ENCODE measurements at regions not wholly inside any gene's neighbourhood (a gene's known extent, or its start where the extent isn't known, plus 50 kb on each side); places are given as distances from the start of the nearest gene placed in this dataset.

GRCh38 chr5:130966990-130967525, 198.0 kb downstream of the HINT1 start:
- POLR2A ChIA-PET = no interaction called here
- CTCF ChIA-PET = interaction anchor here (0.6 kb wide), 1 partner anchor 735 kb away, joined by 3 read pairs; no protein-coding TSS in a partner anchor
- H3K4me3 Mint-ChIP-seq = no peak overlapping the region

DNA sequence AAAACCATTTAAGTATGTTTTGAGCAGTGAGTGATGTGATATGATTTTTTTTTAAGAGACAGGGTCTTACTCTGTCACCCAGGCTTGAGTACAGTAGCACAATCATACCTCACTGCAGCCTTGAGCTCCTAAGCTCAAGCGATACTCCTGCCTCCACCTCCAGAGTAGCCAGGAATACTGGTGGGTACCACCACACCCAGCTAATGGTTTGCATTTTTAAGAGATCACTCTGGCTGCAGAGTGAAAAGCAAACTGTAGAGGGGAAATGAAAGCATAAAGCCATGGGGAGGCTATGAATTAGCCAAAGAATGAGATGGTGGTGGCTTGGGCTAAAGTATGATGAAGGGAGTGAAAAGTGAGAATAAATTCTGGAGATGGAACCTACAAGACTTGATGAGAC, 199.1 kb downstream of the HINT1 start:
- ATAC-seq (no peak), DNase-seq (no peak)
- TF ChIP-seq, protein P1, sequence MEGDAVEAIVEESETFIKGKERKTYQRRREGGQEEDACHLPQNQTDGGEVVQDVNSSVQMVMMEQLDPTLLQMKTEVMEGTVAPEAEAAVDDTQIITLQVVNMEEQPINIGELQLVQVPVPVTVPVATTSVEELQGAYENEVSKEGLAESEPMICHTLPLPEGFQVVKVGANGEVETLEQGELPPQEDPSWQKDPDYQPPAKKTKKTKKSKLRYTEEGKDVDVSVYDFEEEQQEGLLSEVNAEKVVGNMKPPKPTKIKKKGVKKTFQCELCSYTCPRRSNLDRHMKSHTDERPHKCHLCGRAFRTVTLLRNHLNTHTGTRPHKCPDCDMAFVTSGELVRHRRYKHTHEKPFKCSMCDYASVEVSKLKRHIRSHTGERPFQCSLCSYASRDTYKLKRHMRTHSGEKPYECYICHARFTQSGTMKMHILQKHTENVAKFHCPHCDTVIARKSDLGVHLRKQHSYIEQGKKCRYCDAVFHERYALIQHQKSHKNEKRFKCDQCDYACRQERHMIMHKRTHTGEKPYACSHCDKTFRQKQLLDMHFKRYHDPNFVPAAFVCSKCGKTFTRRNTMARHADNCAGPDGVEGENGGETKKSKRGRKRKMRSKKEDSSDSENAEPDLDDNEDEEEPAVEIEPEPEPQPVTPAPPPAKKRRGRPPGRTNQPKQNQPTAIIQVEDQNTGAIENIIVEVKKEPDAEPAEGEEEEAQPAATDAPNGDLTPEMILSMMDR (IDR thresholded peaks at IDR 0.05) = no peak
- Mint-ChIP-seq H3K4me1 (ENCODE audit: low read depth) (no peaks in the 10 kb centered on the region), H3K9me3 (peaks cover 10% of the 10 kb centered on the region), H3K36me3 (ENCODE audit: low read depth) (no peaks in the 10 kb centered on the region), H3K27me3 (no peaks in the 10 kb centered on the region), H3K4me3 (no peak overlapping the region), H3K27ac (no peak overlapping the region)
- intact Hi-C loops (cut with micrococcal nuclease) = no loop called here
- CTCF ChIA-PET = no interaction called here
- POLR2A ChIA-PET = no interaction called here

More at GRCh38 chr5:130966990-130967525, 198.0 kb downstream of the HINT1 start:
- TF ChIP-seq, protein P1 (IDR thresholded peaks at IDR 0.05) = no peak
- Mint-ChIP-seq H3K4me1 (ENCODE audit: low read depth) (no peaks in the 10 kb centered on the region), H3K36me3 (ENCODE audit: low read depth) (no peaks in the 10 kb centered on the region), H3K9me3 (peaks cover 7% of the 10 kb centered on the region), H3K27ac (no peak overlapping the region), H3K27me3 (no peaks in the 10 kb centered on the region)
- ATAC-seq (no peak), DNase-seq (no peak)
- intact Hi-C loops (cut with micrococcal nuclease) = no loop called here

- TF ChIP-seq, protein P1 (IDR thresholded peaks at IDR 0.05) = no peak
- no peak for ATAC-seq
- Mint-ChIP-seq H3K27me3 (no peaks in the 10 kb centered on the region), H3K4me1 (ENCODE audit: low read depth) (no peaks in the 10 kb centered on the region), H3K36me3 (ENCODE audit: low read depth) (no peaks in the 10 kb centered on the region), H3K9me3 (peaks cover 10% of the 10 kb centered on the region), H3K4me3 (no peak overlapping the region), H3K27ac (no peak overlapping the region)
- DNase-seq = no peak
- CTCF ChIA-PET = no interaction called here
- intact Hi-C loops (cut with micrococcal nuclease) = no loop called here
- POLR2A ChIA-PET = no interaction called here
Observed at GRCh38 chr5:130965360-130965759, 199.7 kb downstream of the HINT1 start.

GRCh38 chr5:130964231-130965202, 200.5 kb downstream of the HINT1 start:
- POLR2A ChIA-PET = no interaction called here
- no peak overlapping the region for H3K4me3 Mint-ChIP-seq
- intact Hi-C loops (cut with micrococcal nuclease) = no loop called here
- no peak overlapping the region for H3K27ac Mint-ChIP-seq
- no peaks in the 10 kb centered on the region for H3K27me3 Mint-ChIP-seq
- CTCF ChIA-PET = no interaction called here
- TF ChIP-seq, protein P1 (IDR thresholded peaks at IDR 0.05) = no peak
- H3K9me3 Mint-ChIP-seq = peaks cover 10% of the 10 kb centered on the region
- H3K36me3 Mint-ChIP-seq (ENCODE audit: low read depth) = no peaks in the 10 kb centered on the region
- no peak for ATAC-seq
- no peaks in the 10 kb centered on the region for H3K4me1 Mint-ChIP-seq (ENCODE audit: low read depth)
- DNase-seq = no peak

DNA sequence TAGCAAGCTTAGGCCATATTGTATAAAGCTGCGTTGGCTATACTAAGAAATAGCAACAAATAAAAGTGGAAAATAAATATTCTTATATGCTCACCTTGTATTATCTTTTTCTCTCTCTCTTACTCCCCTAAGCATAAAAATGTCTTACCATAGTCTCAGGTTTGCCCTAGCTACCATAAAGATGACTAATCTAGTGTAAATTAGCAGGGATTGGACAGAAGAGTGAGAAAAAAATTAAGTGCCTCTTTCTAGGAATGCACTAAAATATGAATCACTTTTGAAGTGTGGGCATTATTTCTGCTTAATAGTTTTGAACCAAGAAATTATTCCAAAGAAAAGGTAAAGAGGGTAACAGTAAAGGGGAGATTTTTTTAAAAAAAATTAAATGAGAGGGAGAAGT, 201.3 kb downstream of the HINT1 start:
- H3K4me1 Mint-ChIP-seq (ENCODE audit: low read depth) = no peaks in the 10 kb centered on the region
- TF ChIP-seq, protein P1 (IDR thresholded peaks at IDR 0.05) = no peak
- ChIA-PET CTCF (no interaction called here), POLR2A (no interaction called here)
- intact Hi-C loops (cut with micrococcal nuclease) = no loop called here
- DNase-seq (no peak), ATAC-seq (no peak)
- no peak overlapping the region for H3K4me3 Mint-ChIP-seq
- H3K27ac Mint-ChIP-seq = no peak overlapping the region
- H3K9me3 Mint-ChIP-seq = peaks cover 10% of the 10 kb centered on the region
- no peaks in the 10 kb centered on the region for H3K36me3 Mint-ChIP-seq (ENCODE audit: low read depth)
- no peaks in the 10 kb centered on the region for H3K27me3 Mint-ChIP-seq

Measured in activated CD8-positive, alpha-beta T cell treated with anti-CD3 and anti-CD28 coated beads for 36 hours (primary cell).